ENCODE measurements at regions not wholly inside any gene's neighbourhood (a gene's known extent, or its start where the extent isn't known, plus 50 kb on each side); places are given as distances from the start of the nearest gene placed in this dataset.
"Not testable (repeated sequence)": the region's sequence is repeated elsewhere in the genome, so short reads cannot be mapped to it uniquely, and the experiment has no call there.

GRCh38 chr2:131639001-131639620, 111.4 kb downstream of the CCDC74A start:
- DNase-seq (ENCODE audit: low read depth, low spot score) = not testable (repeated sequence)

- no peak for DNase-seq (ENCODE audit: low read depth, low spot score)
Measured at GRCh38 chr2:131641414-131642206, 113.9 kb downstream of the CCDC74A start.

GRCh38 chr2:131643180-131643579, 115.5 kb downstream of the CCDC74A start:
- DNase-seq (ENCODE audit: low read depth, low spot score) = not testable (repeated sequence)

GRCh38 chr2:131645177-131645765, 117.6 kb downstream of the CCDC74A start:
- DNase-seq (ENCODE audit: low read depth, low spot score) = no peak

- not testable (repeated sequence) for DNase-seq (ENCODE audit: low read depth, low spot score)
Measured at GRCh38 chr2:131646220-131646619, 118.5 kb downstream of the CCDC74A start.

- DNase-seq (ENCODE audit: low read depth, low spot score) = no peak
Measured at GRCh38 chr2:131646669-131647297, 119.1 kb downstream of the CCDC74A start.

GRCh38 chr2:131648565-131648964, 120.9 kb downstream of the CCDC74A start:
- DNase-seq (ENCODE audit: low read depth, low spot score) = not testable (repeated sequence)

GRCh38 chr2:131652246-131652645, 124.6 kb downstream of the CCDC74A start:
- not testable (repeated sequence) for DNase-seq (ENCODE audit: low read depth, low spot score)

GRCh38 chr2:131654107-131654506, 126.4 kb downstream of the CCDC74A start:
- not testable (repeated sequence) for DNase-seq (ENCODE audit: low read depth, low spot score)

GRCh38 chr2:131656816-131657633, 129.3 kb downstream of the CCDC74A start:
- no peak for DNase-seq (ENCODE audit: low read depth, low spot score)

GRCh38 chr2:131657895-131658768, 130.4 kb downstream of the CCDC74A start:
- DNase-seq (ENCODE audit: low read depth, low spot score) = no peak

GRCh38 chr2:131658769-131659131, 131.1 kb downstream of the CCDC74A start:
- no peak for DNase-seq (ENCODE audit: low read depth, low spot score)

GRCh38 chr2:131659168-131659572, 131.5 kb downstream of the CCDC74A start:
- DNase-seq (ENCODE audit: low read depth, low spot score) = no peak

GRCh38 chr2:131661101-131661782, 133.6 kb downstream of the CCDC74A start:
- not testable (repeated sequence) for DNase-seq (ENCODE audit: low read depth, low spot score)

GRCh38 chr2:131661884-131662535, 134.3 kb downstream of the CCDC74A start:
- DNase-seq (ENCODE audit: low read depth, low spot score) = not testable (repeated sequence)

GRCh38 chr2:131663501-131663900, 135.8 kb downstream of the CCDC74A start:
- DNase-seq (ENCODE audit: low read depth, low spot score) = not testable (repeated sequence)

- DNase-seq (ENCODE audit: low read depth, low spot score) = not testable (repeated sequence)
Measured at GRCh38 chr2:131665716-131666115, 138.0 kb downstream of the CCDC74A start.

GRCh38 chr2:131668794-131669540, 141.3 kb downstream of the CCDC74A start:
- not testable (repeated sequence) for DNase-seq (ENCODE audit: low read depth, low spot score)
